ENCODE measurements at regions not wholly inside any gene's neighbourhood (a gene's known extent, or its start where the extent isn't known, plus 50 kb on each side); places are given as distances from the start of the nearest gene placed in this dataset.

- no peaks in the 10 kb centered on the region for H3K36me3 Mint-ChIP-seq (ENCODE audit: low read depth)
- TF ChIP-seq EZH2phosphoT487 (IDR thresholded peaks at IDR 0.05; ENCODE audit: unreplicated experiment), result no peak
- TF ChIP-seq JUNB (IDR thresholded peaks at IDR 0.05; ENCODE audit: unreplicated experiment), result no peak
- no peaks in the 10 kb centered on the region for H3K4me1 Mint-ChIP-seq
- no peak overlapping the region for H2AFZ ChIP-seq
- no peaks in the 10 kb centered on the region for H3K79me2 ChIP-seq (replicated peaks; ENCODE audit: insufficient read depth)
- no peaks in the 10 kb centered on the region for H3K9me2 ChIP-seq (ENCODE audit: insufficient read depth)
- no peaks in the 10 kb centered on the region for H3F3A ChIP-seq (replicated peaks; ENCODE audit: low read depth)
- no peak overlapping the region for H3K4me3 ChIP-seq
- ATAC-seq, result no peak
- H3K4me2 ChIP-seq, result no peak overlapping the region
- H3K4me3 Mint-ChIP-seq, result no peak overlapping the region
- no peaks in the 10 kb centered on the region for H4K20me1 ChIP-seq (replicated peaks; ENCODE audit: insufficient read depth)
- H3K9me3 Mint-ChIP-seq, result no peaks in the 10 kb centered on the region
- no peaks in the 10 kb centered on the region for H3K27me3 Mint-ChIP-seq (ENCODE audit: insufficient read depth, low read depth, poor library complexity)
- H3K36me3 ChIP-seq (ENCODE audit: insufficient read depth), result no peaks in the 10 kb centered on the region
- no peaks in the 10 kb centered on the region; the same call in 1 of the 2 replicates for H3K27me3 ChIP-seq (ENCODE audit: insufficient read depth)
- no peak overlapping the region for H3K27ac ChIP-seq (ENCODE audit: low read depth)
- H3K4me1 ChIP-seq (ENCODE audit: insufficient read depth), result no peaks in the 10 kb centered on the region
- H3K27ac Mint-ChIP-seq, result no peak overlapping the region
- no peak for DNase-seq (ENCODE audit: low spot score)
Observed at GRCh38 chr3:111325160-111325718, 216.8 kb upstream of the CD96 start.

GRCh38 chr3:111326144-111326995 lies 215.6 kb upstream of the CD96 start:
- Histone ChIP-seq H3K27me3 (ENCODE audit: insufficient read depth) (no peaks in the 10 kb centered on the region; the same call in 1 of the 2 replicates), H3K9me2 (ENCODE audit: insufficient read depth) (no peaks in the 10 kb centered on the region), H3K36me3 (ENCODE audit: insufficient read depth) (no peaks in the 10 kb centered on the region), H3F3A (replicated peaks; ENCODE audit: low read depth) (no peaks in the 10 kb centered on the region), H2AFZ (no peak overlapping the region), H4K20me1 (replicated peaks; ENCODE audit: insufficient read depth) (no peaks in the 10 kb centered on the region), H3K4me1 (ENCODE audit: insufficient read depth) (no peaks in the 10 kb centered on the region), H3K4me3 (no peak overlapping the region), H3K27ac (ENCODE audit: low read depth) (no peak overlapping the region), H3K4me2 (no peak overlapping the region), H3K79me2 (replicated peaks; ENCODE audit: insufficient read depth) (no peaks in the 10 kb centered on the region)
- ATAC-seq (no peak), DNase-seq (ENCODE audit: low spot score) (no peak)
- no peaks in the 10 kb centered on the region for H3K36me3 Mint-ChIP-seq (ENCODE audit: low read depth)
- no peaks in the 10 kb centered on the region for H3K9me3 Mint-ChIP-seq
- H3K4me3 Mint-ChIP-seq, result no peak overlapping the region
- no peak overlapping the region for H3K27ac Mint-ChIP-seq
- no peak for TF ChIP-seq CTCF (conservative IDR thresholded peaks at IDR 0.05; ENCODE audit: low read depth in 2 of 2)
- H3K27me3 Mint-ChIP-seq (ENCODE audit: insufficient read depth, low read depth, poor library complexity), result no peaks in the 10 kb centered on the region
- no peaks in the 10 kb centered on the region for H3K4me1 Mint-ChIP-seq

GRCh38 chr3:111331306-111331705 lies 210.7 kb upstream of the CD96 start:
- Mint-ChIP-seq H3K27me3 (ENCODE audit: insufficient read depth, low read depth, poor library complexity) (no peaks in the 10 kb centered on the region), H3K27ac (no peak overlapping the region), H3K4me3 (no peak overlapping the region), H3K4me1 (peaks cover 7% of the 10 kb centered on the region; the same call in 2 of the 3 replicates), H3K9me3 (no peaks in the 10 kb centered on the region), H3K36me3 (ENCODE audit: low read depth) (no peaks in the 10 kb centered on the region)
- no peak overlapping the region for H3K4me2 ChIP-seq
- peaks cover 7% of the 10 kb centered on the region for H3K4me1 ChIP-seq (ENCODE audit: insufficient read depth)
- no peaks in the 10 kb centered on the region for H3K79me2 ChIP-seq (replicated peaks; ENCODE audit: insufficient read depth)
- H3K9me2 ChIP-seq (ENCODE audit: insufficient read depth), result no peaks in the 10 kb centered on the region
- H3K36me3 ChIP-seq (ENCODE audit: insufficient read depth), result no peaks in the 10 kb centered on the region
- no peak overlapping the region for H3K27ac ChIP-seq (ENCODE audit: low read depth)
- ATAC-seq (no peak), DNase-seq (ENCODE audit: low spot score) (no peak)
- H3K27me3 ChIP-seq (ENCODE audit: insufficient read depth), result no peaks in the 10 kb centered on the region; the same call in 1 of the 2 replicates
- H3K4me3 ChIP-seq, result no peak overlapping the region
- no peaks in the 10 kb centered on the region for H4K20me1 ChIP-seq (replicated peaks; ENCODE audit: insufficient read depth)
- no peaks in the 10 kb centered on the region for H3F3A ChIP-seq (replicated peaks; ENCODE audit: low read depth)
- H2AFZ ChIP-seq, result no peak overlapping the region
- TF ChIP-seq CREB1 (CRISPR knock-in tag; IDR thresholded peaks at IDR 0.05; ENCODE audit: low read depth) (no peak), ZNF331 (CRISPR knock-in tag; IDR thresholded peaks at IDR 0.05; ENCODE audit: low read depth) (no peak), JUNB (IDR thresholded peaks at IDR 0.05; ENCODE audit: unreplicated experiment) (no peak), ZNF462 (CRISPR knock-in tag; IDR thresholded peaks at IDR 0.05) (no peak), NANOG (IDR thresholded peaks at IDR 0.05; ENCODE audit: borderline replicate concordance) (no peak)
